GM13976 (cell line): ENCODE measurements at regions not wholly inside any gene's neighbourhood (a gene's known extent, or its start where the extent isn't known, plus 50 kb on each side); places are given as distances from the start of the nearest gene placed in this dataset.

Experiments used
- DNase-seq: peaks from one replicate; pipeline ENCODE4 v3.0.0; 2012; ENCODE audit warnings: low spot score
- CTCF ChIP-seq: IDR thresholded peaks from 2 replicates; pipeline ENCODE4 v1.5.1; 2012; ENCODE audit warnings: borderline replicate concordance, mild to moderate bottlenecking; ENCODE audit not compliant: insufficient read depth; ENCODE audit errors: extremely low read depth, missing control alignments, control extremely low read depth
- in situ Hi-C: fragments of 300-500 bp; cut with MboI; formaldehyde crosslinking; loops from one replicate; pipeline ENCODE4 v1.12.0; 2022; ENCODE audit warnings: low sequenced_read_pairs, mixed read lengths, inconsistent platforms; ENCODE audit not compliant: unreplicated experiment

- DNase-seq: no peak
- TF ChIP-seq CTCF: no peak
- in situ Hi-C loops: no loop called here
These were observed 116.4 kb upstream of the ITGB1 start for GRCh38 chr10:33074443-33074842.

- in situ Hi-C loops: no loop called here
- TF ChIP-seq CTCF: no peak
- no peak for DNase-seq
These were observed 115.8 kb upstream of the ITGB1 start for GRCh38 chr10:33073641-33074415.

- no peak for DNase-seq
- TF ChIP-seq CTCF: no peak
- in situ Hi-C loops: no loop called here
These were observed 113.8 kb upstream of the ITGB1 start for GRCh38 chr10:33071857-33072256.

- no peak for DNase-seq
- in situ Hi-C loops: no loop called here
- TF ChIP-seq CTCF: no peak
These were observed 112.1 kb upstream of the ITGB1 start for GRCh38 chr10:33070101-33070500.

- in situ Hi-C loops: no loop called here
- TF ChIP-seq CTCF: no peak
- no peak for DNase-seq
These were observed 109.9 kb upstream of the ITGB1 start for GRCh38 chr10:33067917-33068316.

- DNase-seq: no peak
- in situ Hi-C loops: no loop called here
- TF ChIP-seq CTCF: no peak
These were observed 109.5 kb upstream of the ITGB1 start for GRCh38 chr10:33067481-33067880.
